ENCODE measurements at regions not wholly inside any gene's neighbourhood (a gene's known extent, or its start where the extent isn't known, plus 50 kb on each side); places are given as distances from the start of the nearest gene placed in this dataset.

DNA sequence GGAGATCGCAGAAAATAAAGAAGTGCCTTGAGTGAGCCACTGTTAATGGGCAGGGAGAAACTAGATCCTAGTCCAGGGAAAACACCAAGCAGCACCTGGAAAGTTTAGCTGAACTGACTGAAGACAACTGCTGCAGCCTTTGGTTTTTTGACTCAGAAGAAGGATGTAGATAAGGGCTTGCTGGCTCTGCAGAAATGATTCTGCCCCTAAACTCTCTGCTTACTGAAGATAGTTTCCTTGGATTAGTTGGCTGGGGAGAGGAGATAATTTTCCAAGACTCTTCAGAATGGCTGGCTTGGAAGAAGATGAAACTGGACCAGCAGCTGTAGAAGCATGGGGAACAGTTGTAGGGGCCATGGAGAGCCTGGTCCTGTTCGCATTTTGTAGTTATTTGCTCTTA lies 471.8 kb downstream of the KDM4C start:
- Histone ChIP-seq H3K4me3 (ENCODE audit: insufficient read depth, low read depth, low read length) (no peak overlapping the region), H3K4me2 (ENCODE audit: low read length) (no peak overlapping the region), H3K9me3 (ENCODE audit: insufficient read depth, low read depth, low read length) (no peaks in the 10 kb centered on the region), H3K79me2 (ENCODE audit: insufficient read depth, low read length) (no peaks in the 10 kb centered on the region), H4K20me1 (ENCODE audit: insufficient read depth, low read length) (no peaks in the 10 kb centered on the region), H3K27me3 (ENCODE audit: insufficient read depth, low read length) (no peaks in the 10 kb centered on the region), H3K36me3 (ENCODE audit: insufficient read depth, low read length) (no peaks in the 10 kb centered on the region), H3K27ac (ENCODE audit: low read depth, low read length) (no peak overlapping the region), H3K4me1 (ENCODE audit: insufficient read depth, low read length) (no peaks in the 10 kb centered on the region), H3K9ac (ENCODE audit: low read length) (no peak overlapping the region), H2AFZ (ENCODE audit: low read depth, low read length) (no peak overlapping the region)
- Mint-ChIP-seq H3K4me1 (ENCODE audit: low read depth, unreplicated experiment) (no peaks in the 10 kb centered on the region), H3K27ac (ENCODE audit: unreplicated experiment) (no peak overlapping the region), H3K36me3 (ENCODE audit: low read depth, unreplicated experiment) (no peaks in the 10 kb centered on the region), H3K27me3 (ENCODE audit: low read depth, unreplicated experiment) (peaks cover 2% of the 10 kb centered on the region), H3K4me3 (ENCODE audit: unreplicated experiment) (no peak overlapping the region), H3K9me3 (ENCODE audit: unreplicated experiment) (peaks cover 2% of the 10 kb centered on the region)
- no peak for FAIRE-seq
- no peak for TF ChIP-seq EZH2 (IDR thresholded peaks at IDR 0.05; ENCODE audit: insufficient read depth, low read length)
- TF ChIP-seq, protein P1, sequence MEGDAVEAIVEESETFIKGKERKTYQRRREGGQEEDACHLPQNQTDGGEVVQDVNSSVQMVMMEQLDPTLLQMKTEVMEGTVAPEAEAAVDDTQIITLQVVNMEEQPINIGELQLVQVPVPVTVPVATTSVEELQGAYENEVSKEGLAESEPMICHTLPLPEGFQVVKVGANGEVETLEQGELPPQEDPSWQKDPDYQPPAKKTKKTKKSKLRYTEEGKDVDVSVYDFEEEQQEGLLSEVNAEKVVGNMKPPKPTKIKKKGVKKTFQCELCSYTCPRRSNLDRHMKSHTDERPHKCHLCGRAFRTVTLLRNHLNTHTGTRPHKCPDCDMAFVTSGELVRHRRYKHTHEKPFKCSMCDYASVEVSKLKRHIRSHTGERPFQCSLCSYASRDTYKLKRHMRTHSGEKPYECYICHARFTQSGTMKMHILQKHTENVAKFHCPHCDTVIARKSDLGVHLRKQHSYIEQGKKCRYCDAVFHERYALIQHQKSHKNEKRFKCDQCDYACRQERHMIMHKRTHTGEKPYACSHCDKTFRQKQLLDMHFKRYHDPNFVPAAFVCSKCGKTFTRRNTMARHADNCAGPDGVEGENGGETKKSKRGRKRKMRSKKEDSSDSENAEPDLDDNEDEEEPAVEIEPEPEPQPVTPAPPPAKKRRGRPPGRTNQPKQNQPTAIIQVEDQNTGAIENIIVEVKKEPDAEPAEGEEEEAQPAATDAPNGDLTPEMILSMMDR (IDR thresholded peaks at IDR 0.05; ENCODE audit: insufficient read depth, low read depth, low read length): no peak
- no peak for DNase-seq (ENCODE audit: low read depth)

DNA sequence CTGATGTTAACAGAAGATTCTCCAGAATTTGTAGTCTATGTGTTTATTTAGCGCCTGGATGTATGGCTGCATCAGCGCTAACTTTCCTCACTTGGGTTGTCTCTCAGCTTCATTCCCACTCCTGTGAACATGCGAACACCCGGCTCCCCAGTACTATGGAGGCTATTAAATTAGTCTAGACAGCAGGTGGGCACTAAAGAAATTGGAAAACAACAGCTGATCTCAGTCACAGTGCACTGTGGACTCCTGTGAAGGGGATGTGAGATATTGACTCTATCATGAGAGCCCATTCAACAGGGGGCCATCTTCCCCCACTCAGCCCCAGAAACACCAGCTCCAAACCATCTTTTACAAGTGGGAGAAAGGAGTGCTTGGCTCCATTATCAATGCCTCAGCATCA lies 471.0 kb downstream of the KDM4C start:
- H3K4me1 Mint-ChIP-seq (ENCODE audit: low read depth, unreplicated experiment): no peaks in the 10 kb centered on the region
- H3K9me3 Mint-ChIP-seq (ENCODE audit: unreplicated experiment): peaks cover 2% of the 10 kb centered on the region
- H3K36me3 ChIP-seq (ENCODE audit: insufficient read depth, low read length): no peaks in the 10 kb centered on the region
- no peaks in the 10 kb centered on the region for H3K4me1 ChIP-seq (ENCODE audit: insufficient read depth, low read length)
- H3K27me3 ChIP-seq (ENCODE audit: insufficient read depth, low read length): no peaks in the 10 kb centered on the region
- no peak overlapping the region for H3K27ac ChIP-seq (ENCODE audit: low read depth, low read length)
- DNase-seq (ENCODE audit: low read depth) (no peak), FAIRE-seq (no peak)
- no peak overlapping the region for H2AFZ ChIP-seq (ENCODE audit: low read depth, low read length)
- H3K4me3 Mint-ChIP-seq (ENCODE audit: unreplicated experiment): no peak overlapping the region
- H3K4me3 ChIP-seq (ENCODE audit: insufficient read depth, low read depth, low read length): no peak overlapping the region
- no peaks in the 10 kb centered on the region for H4K20me1 ChIP-seq (ENCODE audit: insufficient read depth, low read length)
- no peaks in the 10 kb centered on the region for H3K79me2 ChIP-seq (ENCODE audit: insufficient read depth, low read length)
- TF ChIP-seq, protein P1 (IDR thresholded peaks at IDR 0.05; ENCODE audit: insufficient read depth, low read depth, low read length): no peak
- TF ChIP-seq EZH2 (IDR thresholded peaks at IDR 0.05; ENCODE audit: insufficient read depth, low read length): no peak
- peaks cover 2% of the 10 kb centered on the region for H3K27me3 Mint-ChIP-seq (ENCODE audit: low read depth, unreplicated experiment)
- no peaks in the 10 kb centered on the region for H3K36me3 Mint-ChIP-seq (ENCODE audit: low read depth, unreplicated experiment)
- H3K27ac Mint-ChIP-seq (ENCODE audit: unreplicated experiment): no peak overlapping the region
- no peak overlapping the region for H3K9ac ChIP-seq (ENCODE audit: low read length)
- no peaks in the 10 kb centered on the region for H3K9me3 ChIP-seq (ENCODE audit: insufficient read depth, low read depth, low read length)
- H3K4me2 ChIP-seq (ENCODE audit: low read length): no peak overlapping the region

DNA sequence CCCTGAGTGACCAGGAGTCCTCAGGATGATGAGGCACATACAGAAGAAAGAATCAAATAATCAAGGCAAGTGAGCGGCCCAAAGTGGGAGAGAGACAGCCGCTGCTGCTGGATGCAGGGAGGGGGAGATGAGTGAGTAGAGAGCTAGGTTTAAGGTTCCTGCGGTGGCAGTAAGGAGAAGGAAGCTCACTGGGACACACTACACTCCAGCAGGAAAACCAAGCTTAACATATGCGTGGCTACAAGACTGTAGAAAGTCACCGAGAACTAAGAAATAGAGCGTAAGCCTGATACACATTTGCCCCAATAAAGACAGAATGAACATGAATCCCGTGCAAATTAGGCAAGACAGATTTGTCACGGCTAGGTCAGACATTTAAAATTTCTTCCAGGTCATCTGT lies 470.2 kb downstream of the KDM4C start:
- H3K4me1 Mint-ChIP-seq (ENCODE audit: low read depth, unreplicated experiment): no peaks in the 10 kb centered on the region
- Histone ChIP-seq H4K20me1 (ENCODE audit: insufficient read depth, low read length) (no peaks in the 10 kb centered on the region), H3K79me2 (ENCODE audit: insufficient read depth, low read length) (no peaks in the 10 kb centered on the region), H2AFZ (ENCODE audit: low read depth, low read length) (no peak overlapping the region), H3K9ac (ENCODE audit: low read length) (no peak overlapping the region), H3K4me1 (ENCODE audit: insufficient read depth, low read length) (no peaks in the 10 kb centered on the region), H3K4me3 (ENCODE audit: insufficient read depth, low read depth, low read length) (no peak overlapping the region), H3K9me3 (ENCODE audit: insufficient read depth, low read depth, low read length) (no peaks in the 10 kb centered on the region), H3K36me3 (ENCODE audit: insufficient read depth, low read length) (no peaks in the 10 kb centered on the region), H3K27me3 (ENCODE audit: insufficient read depth, low read length) (no peaks in the 10 kb centered on the region), H3K4me2 (ENCODE audit: low read length) (no peak overlapping the region), H3K27ac (ENCODE audit: low read depth, low read length) (no peak overlapping the region)
- TF ChIP-seq, protein P1 (IDR thresholded peaks at IDR 0.05; ENCODE audit: insufficient read depth, low read depth, low read length): no peak
- TF ChIP-seq EZH2 (IDR thresholded peaks at IDR 0.05; ENCODE audit: insufficient read depth, low read length): no peak
- H3K9me3 Mint-ChIP-seq (ENCODE audit: unreplicated experiment): peaks cover 2% of the 10 kb centered on the region
- DNase-seq (ENCODE audit: low read depth) (no peak), FAIRE-seq (no peak)
- no peaks in the 10 kb centered on the region for H3K36me3 Mint-ChIP-seq (ENCODE audit: low read depth, unreplicated experiment)
- H3K27me3 Mint-ChIP-seq (ENCODE audit: low read depth, unreplicated experiment): peaks cover 2% of the 10 kb centered on the region
- no peak overlapping the region for H3K4me3 Mint-ChIP-seq (ENCODE audit: unreplicated experiment)
- no peak overlapping the region for H3K27ac Mint-ChIP-seq (ENCODE audit: unreplicated experiment)

Measured in astrocyte (in vitro differentiated cells and primary cell).